ENCODE measurements at regions not wholly inside any gene's neighbourhood (a gene's known extent, or its start where the extent isn't known, plus 50 kb on each side); places are given as distances from the start of the nearest gene placed in this dataset.

DNA sequence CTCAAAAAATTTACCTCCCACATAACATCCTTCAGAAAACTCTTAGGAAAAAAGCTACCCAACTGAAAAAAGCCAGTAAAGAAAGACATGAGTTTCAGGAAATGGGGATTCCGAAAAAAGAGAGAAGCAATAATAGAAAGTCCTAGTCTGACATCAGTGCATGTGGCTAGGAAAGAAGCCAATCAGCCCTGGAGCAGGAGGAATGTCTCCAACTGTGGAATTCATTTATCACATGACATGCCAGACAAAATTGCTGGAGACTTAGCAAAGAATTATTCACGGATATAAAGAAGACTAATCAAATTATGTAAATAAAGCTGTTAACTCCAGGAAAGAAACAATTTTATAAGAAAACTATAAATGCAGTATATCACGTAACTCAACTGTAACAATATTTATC is 258.9 kb upstream of the RARB start:
- H3K27me3 ChIP-seq (ENCODE audit: control insufficient read depth in 2 of 2, insufficient read depth in 2 of 2, low read length in 2 of 2): no peaks in the 10 kb centered on the region
- H3K4me1 ChIP-seq (ENCODE audit: control insufficient read depth, extremely low read depth, insufficient read depth, low read length): no peaks in the 10 kb centered on the region
- TF ChIP-seq POLR2AphosphoS5 (IDR thresholded peaks at IDR 0.05; ENCODE audit: insufficient read depth, low read depth, low read length): no peak
- TF ChIP-seq MYC (IDR thresholded peaks at IDR 0.05; ENCODE audit: low read depth, low read length): no peak
- TF ChIP-seq FOS (IDR thresholded peaks at IDR 0.05; ENCODE audit: borderline replicate concordance, insufficient read depth, low read length): no peak
- no peak for TF ChIP-seq EZH2 (IDR thresholded peaks at IDR 0.05; ENCODE audit: borderline replicate concordance, low read depth, low read length, severe bottlenecking)
- TF ChIP-seq, protein P1, sequence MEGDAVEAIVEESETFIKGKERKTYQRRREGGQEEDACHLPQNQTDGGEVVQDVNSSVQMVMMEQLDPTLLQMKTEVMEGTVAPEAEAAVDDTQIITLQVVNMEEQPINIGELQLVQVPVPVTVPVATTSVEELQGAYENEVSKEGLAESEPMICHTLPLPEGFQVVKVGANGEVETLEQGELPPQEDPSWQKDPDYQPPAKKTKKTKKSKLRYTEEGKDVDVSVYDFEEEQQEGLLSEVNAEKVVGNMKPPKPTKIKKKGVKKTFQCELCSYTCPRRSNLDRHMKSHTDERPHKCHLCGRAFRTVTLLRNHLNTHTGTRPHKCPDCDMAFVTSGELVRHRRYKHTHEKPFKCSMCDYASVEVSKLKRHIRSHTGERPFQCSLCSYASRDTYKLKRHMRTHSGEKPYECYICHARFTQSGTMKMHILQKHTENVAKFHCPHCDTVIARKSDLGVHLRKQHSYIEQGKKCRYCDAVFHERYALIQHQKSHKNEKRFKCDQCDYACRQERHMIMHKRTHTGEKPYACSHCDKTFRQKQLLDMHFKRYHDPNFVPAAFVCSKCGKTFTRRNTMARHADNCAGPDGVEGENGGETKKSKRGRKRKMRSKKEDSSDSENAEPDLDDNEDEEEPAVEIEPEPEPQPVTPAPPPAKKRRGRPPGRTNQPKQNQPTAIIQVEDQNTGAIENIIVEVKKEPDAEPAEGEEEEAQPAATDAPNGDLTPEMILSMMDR (IDR thresholded peaks at IDR 0.05; ENCODE audit: extremely low read depth in 1 of 2, insufficient read depth in 1 of 2, low read depth in 1 of 2, low read length in 2 of 2): no peak
- DNase-seq (ENCODE audit: low read depth, low spot score) (no peak), FAIRE-seq (no peak)
- ChIA-PET CTCF (no interaction called here), POLR2A (no interaction called here)
- no peaks in the 10 kb centered on the region for H4K20me1 ChIP-seq (replicated peaks; ENCODE audit: control insufficient read depth, extremely low read depth, insufficient read depth, low read length)
- dilution Hi-C loops (cut with MboI; ENCODE audit: extremely low pct_ligation_motif_present, low sequenced_read_pairs): no loop called here
- H3K9me3 ChIP-seq (replicated peaks; ENCODE audit: control insufficient read depth, insufficient read depth, low read length): no peaks in the 10 kb centered on the region
- no peak overlapping the region for H3K9ac ChIP-seq (replicated peaks; ENCODE audit: extremely low read depth, insufficient read depth, low read length)
- BruUV-seq (replicated peaks): no TSS peak
- no peak overlapping the region for H3K4me3 ChIP-seq (replicated peaks in 1 of 3; ENCODE audit: insufficient read depth in 1 of 3, low read depth in 1 of 3, low read length in 3 of 3)
- intact Hi-C loops (cut with micrococcal nuclease): no loop called here
- no peak overlapping the region for H3K27ac ChIP-seq (ENCODE audit: insufficient read depth, low read depth, low read length)
- no peak overlapping the region for H2AFZ ChIP-seq (ENCODE audit: low read depth, low read length)
- H3K4me2 ChIP-seq (ENCODE audit: insufficient read depth, low read length): no peak overlapping the region
- H3K79me2 ChIP-seq (ENCODE audit: control insufficient read depth, insufficient read depth, low read length): no peaks in the 10 kb centered on the region
- H3K9me1 ChIP-seq (replicated peaks; ENCODE audit: control insufficient read depth, extremely low read depth, insufficient read depth, low read length): no peaks in the 10 kb centered on the region
- no peaks in the 10 kb centered on the region for H3K36me3 ChIP-seq (ENCODE audit: control insufficient read depth in 2 of 2, extremely low read depth in 1 of 2, insufficient read depth in 2 of 2, low read length in 2 of 2)

DNA sequence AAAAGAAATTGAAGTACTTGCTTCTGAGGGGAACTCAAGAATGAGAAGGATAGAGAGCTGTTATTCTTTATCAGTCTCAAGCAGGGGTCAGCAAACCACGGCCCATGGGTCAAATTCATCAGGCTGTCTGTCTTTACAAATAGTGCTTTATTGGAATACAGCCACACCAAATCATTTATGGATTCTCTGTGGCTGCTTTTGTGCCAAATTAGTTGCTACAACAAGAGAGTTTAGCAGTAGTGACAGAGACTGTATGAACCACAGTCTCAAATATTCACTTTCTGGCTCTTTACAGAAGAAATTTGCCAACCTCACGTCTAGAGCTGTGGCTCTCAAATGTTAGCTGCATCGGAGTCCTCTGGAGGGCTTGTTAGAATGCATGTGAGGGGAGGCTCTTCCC is 258.0 kb upstream of the RARB start:
- ChIA-PET POLR2A (interaction anchor here (0.6 kb wide), 1 partner anchor 35 kb away, joined by 5 read pairs; no protein-coding TSS in a partner anchor), CTCF (interaction anchor here (1.1 kb wide), 1 partner anchor 424 kb away, joined by 3 read pairs; no protein-coding TSS in a partner anchor)
- Histone ChIP-seq H4K20me1 (replicated peaks; ENCODE audit: control insufficient read depth, extremely low read depth, insufficient read depth, low read length) (no peaks in the 10 kb centered on the region), H2AFZ (ENCODE audit: low read depth, low read length) (no peak overlapping the region), H3K4me1 (ENCODE audit: control insufficient read depth, extremely low read depth, insufficient read depth, low read length) (no peaks in the 10 kb centered on the region), H3K36me3 (ENCODE audit: control insufficient read depth in 2 of 2, extremely low read depth in 1 of 2, insufficient read depth in 2 of 2, low read length in 2 of 2) (no peaks in the 10 kb centered on the region), H3K79me2 (ENCODE audit: control insufficient read depth, insufficient read depth, low read length) (no peaks in the 10 kb centered on the region), H3K9me1 (replicated peaks; ENCODE audit: control insufficient read depth, extremely low read depth, insufficient read depth, low read length) (no peaks in the 10 kb centered on the region), H3K4me3 (replicated peaks in 1 of 3; ENCODE audit: insufficient read depth in 1 of 3, low read depth in 1 of 3, low read length in 3 of 3) (no peak overlapping the region), H3K4me2 (ENCODE audit: insufficient read depth, low read length) (no peak overlapping the region), H3K27ac (ENCODE audit: insufficient read depth, low read depth, low read length) (no peak overlapping the region), H3K9me3 (replicated peaks; ENCODE audit: control insufficient read depth, insufficient read depth, low read length) (no peaks in the 10 kb centered on the region), H3K9ac (replicated peaks; ENCODE audit: extremely low read depth, insufficient read depth, low read length) (no peak overlapping the region), H3K27me3 (ENCODE audit: control insufficient read depth in 2 of 2, insufficient read depth in 2 of 2, low read length in 2 of 2) (no peaks in the 10 kb centered on the region)
- dilution Hi-C loops (cut with MboI; ENCODE audit: extremely low pct_ligation_motif_present, low sequenced_read_pairs): no loop called here
- intact Hi-C loops (cut with micrococcal nuclease): no loop called here
- BruUV-seq (replicated peaks): no TSS peak
- TF ChIP-seq POLR2AphosphoS5 (IDR thresholded peaks at IDR 0.05; ENCODE audit: insufficient read depth, low read depth, low read length) (no peak), EZH2 (IDR thresholded peaks at IDR 0.05; ENCODE audit: borderline replicate concordance, low read depth, low read length, severe bottlenecking) (no peak), MYC (IDR thresholded peaks at IDR 0.05; ENCODE audit: low read depth, low read length) (no peak), FOS (IDR thresholded peaks at IDR 0.05; ENCODE audit: borderline replicate concordance, insufficient read depth, low read length) (no peak)
- FAIRE-seq: no peak
- no peak for DNase-seq (ENCODE audit: low read depth, low spot score)

Measured in endothelial cell of umbilical vein (primary cell).